HEK293 (cell line): ENCODE measurements at regions not wholly inside any gene's neighbourhood (a gene's known extent, or its start where the extent isn't known, plus 50 kb on each side); places are given as distances from the start of the nearest gene placed in this dataset.

ENCODE experiments used
- BCL11B ChIP-seq: fragments of 450-650 bp; formaldehyde crosslinking; IDR thresholded peaks from 2 replicates; pipeline ENCODE4 v1.5.1; 2016; ENCODE audit warnings: low read depth, missing biosample characterization, missing genetic modification characterization
- KLF9 ChIP-seq: fragments of 450-650 bp; formaldehyde crosslinking; IDR thresholded peaks from 2 replicates; pipeline ENCODE4 v1.5.1; 2016; ENCODE audit warnings: missing biosample characterization, missing genetic modification characterization, low read depth
- YY1 ChIP-seq: fragments of 450-650 bp; formaldehyde crosslinking; IDR thresholded peaks from 2 replicates; pipeline ENCODE4 v1.5.1; 2018; ENCODE audit warnings: missing biosample characterization, missing genetic modification characterization
- ZNF138 ChIP-seq: fragments of 450-650 bp; formaldehyde crosslinking; IDR thresholded peaks from 2 replicates; pipeline ENCODE4 v1.5.1; 2016; ENCODE audit warnings: missing biosample characterization, missing genetic modification characterization, borderline replicate concordance
- ZNF335 ChIP-seq: fragments of 450-650 bp; formaldehyde crosslinking; conservative IDR thresholded peaks from 2 replicates; pipeline ENCODE4 v1.5.1; 2016; ENCODE audit warnings: missing biosample characterization, missing genetic modification characterization
- ZNF837 ChIP-seq: fragments of 450-650 bp; formaldehyde crosslinking; IDR thresholded peaks from 2 replicates; pipeline ENCODE4 v1.5.1; 2016; ENCODE audit warnings: missing biosample characterization, missing genetic modification characterization
- TF ChIP-seq, protein P1 (sequence below): fragments of 450-650 bp; formaldehyde crosslinking; IDR thresholded peaks from 2 replicates; pipeline ENCODE4 v1.5.1; 2016; ENCODE audit warnings: missing biosample characterization, missing genetic modification characterization
- TF ChIP-seq, protein P2 (sequence below): fragments of 450-650 bp; formaldehyde crosslinking; IDR thresholded peaks from 2 replicates; pipeline ENCODE4 v1.5.0; 2017; ENCODE audit warnings: missing biosample characterization, missing genetic modification characterization, borderline replicate concordance
- TF ChIP-seq, protein P3 (sequence below): fragments of 450-650 bp; formaldehyde crosslinking; conservative IDR thresholded peaks from 2 replicates; pipeline ENCODE4 v1.5.1; 2016; ENCODE audit warnings: low read depth, missing biosample characterization, missing genetic modification characterization
- TF ChIP-seq, protein P4 (sequence below): fragments of 450-650 bp; formaldehyde crosslinking; optimal IDR thresholded peaks from 2 replicates; pipeline ENCODE3; 2016; ENCODE audit warnings: missing biosample characterization, mild to moderate bottlenecking, missing genetic modification characterization
- TF ChIP-seq, protein P5 (sequence below): fragments of 450-650 bp; formaldehyde crosslinking; IDR thresholded peaks from 2 replicates; pipeline ENCODE4 v1.5.1; 2017; ENCODE audit warnings: missing biosample characterization, missing genetic modification characterization

DNA sequence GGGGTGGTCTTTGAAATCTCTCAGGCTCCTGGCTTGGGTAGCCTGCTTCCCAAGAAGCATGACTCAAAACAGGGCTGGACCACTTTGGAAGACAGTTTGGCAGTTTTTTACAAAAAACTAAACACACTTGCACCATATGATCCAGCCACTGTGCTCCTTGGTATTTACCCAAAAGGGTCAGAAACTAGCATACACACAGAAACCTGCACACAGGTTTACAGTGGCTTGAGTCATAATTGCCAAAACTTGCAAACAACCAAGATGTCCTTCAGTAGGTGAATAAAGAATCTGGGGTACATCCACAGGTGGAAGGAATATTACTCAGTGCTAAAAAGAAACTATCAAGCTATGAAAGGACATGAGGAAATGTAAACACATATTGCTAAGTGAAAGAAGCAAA lies 323.2 kb upstream of the CDH5 start:
- TF ChIP-seq KLF9 (tag by site-specific recombination): no peak
- no peak for TF ChIP-seq YY1 (tag by site-specific recombination)
- TF ChIP-seq, protein P1, sequence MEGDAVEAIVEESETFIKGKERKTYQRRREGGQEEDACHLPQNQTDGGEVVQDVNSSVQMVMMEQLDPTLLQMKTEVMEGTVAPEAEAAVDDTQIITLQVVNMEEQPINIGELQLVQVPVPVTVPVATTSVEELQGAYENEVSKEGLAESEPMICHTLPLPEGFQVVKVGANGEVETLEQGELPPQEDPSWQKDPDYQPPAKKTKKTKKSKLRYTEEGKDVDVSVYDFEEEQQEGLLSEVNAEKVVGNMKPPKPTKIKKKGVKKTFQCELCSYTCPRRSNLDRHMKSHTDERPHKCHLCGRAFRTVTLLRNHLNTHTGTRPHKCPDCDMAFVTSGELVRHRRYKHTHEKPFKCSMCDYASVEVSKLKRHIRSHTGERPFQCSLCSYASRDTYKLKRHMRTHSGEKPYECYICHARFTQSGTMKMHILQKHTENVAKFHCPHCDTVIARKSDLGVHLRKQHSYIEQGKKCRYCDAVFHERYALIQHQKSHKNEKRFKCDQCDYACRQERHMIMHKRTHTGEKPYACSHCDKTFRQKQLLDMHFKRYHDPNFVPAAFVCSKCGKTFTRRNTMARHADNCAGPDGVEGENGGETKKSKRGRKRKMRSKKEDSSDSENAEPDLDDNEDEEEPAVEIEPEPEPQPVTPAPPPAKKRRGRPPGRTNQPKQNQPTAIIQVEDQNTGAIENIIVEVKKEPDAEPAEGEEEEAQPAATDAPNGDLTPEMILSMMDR (tag by site-specific recombination): no peak
- TF ChIP-seq, protein P2, sequence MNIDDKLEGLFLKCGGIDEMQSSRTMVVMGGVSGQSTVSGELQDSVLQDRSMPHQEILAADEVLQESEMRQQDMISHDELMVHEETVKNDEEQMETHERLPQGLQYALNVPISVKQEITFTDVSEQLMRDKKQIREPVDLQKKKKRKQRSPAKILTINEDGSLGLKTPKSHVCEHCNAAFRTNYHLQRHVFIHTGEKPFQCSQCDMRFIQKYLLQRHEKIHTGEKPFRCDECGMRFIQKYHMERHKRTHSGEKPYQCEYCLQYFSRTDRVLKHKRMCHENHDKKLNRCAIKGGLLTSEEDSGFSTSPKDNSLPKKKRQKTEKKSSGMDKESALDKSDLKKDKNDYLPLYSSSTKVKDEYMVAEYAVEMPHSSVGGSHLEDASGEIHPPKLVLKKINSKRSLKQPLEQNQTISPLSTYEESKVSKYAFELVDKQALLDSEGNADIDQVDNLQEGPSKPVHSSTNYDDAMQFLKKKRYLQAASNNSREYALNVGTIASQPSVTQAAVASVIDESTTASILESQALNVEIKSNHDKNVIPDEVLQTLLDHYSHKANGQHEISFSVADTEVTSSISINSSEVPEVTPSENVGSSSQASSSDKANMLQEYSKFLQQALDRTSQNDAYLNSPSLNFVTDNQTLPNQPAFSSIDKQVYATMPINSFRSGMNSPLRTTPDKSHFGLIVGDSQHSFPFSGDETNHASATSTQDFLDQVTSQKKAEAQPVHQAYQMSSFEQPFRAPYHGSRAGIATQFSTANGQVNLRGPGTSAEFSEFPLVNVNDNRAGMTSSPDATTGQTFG (tag by site-specific recombination): no peak
- TF ChIP-seq ZNF138: no peak
- TF ChIP-seq ZNF837 (tag by site-specific recombination): no peak
- no peak for TF ChIP-seq ZNF335 (tag by site-specific recombination)
- TF ChIP-seq, protein P3, sequence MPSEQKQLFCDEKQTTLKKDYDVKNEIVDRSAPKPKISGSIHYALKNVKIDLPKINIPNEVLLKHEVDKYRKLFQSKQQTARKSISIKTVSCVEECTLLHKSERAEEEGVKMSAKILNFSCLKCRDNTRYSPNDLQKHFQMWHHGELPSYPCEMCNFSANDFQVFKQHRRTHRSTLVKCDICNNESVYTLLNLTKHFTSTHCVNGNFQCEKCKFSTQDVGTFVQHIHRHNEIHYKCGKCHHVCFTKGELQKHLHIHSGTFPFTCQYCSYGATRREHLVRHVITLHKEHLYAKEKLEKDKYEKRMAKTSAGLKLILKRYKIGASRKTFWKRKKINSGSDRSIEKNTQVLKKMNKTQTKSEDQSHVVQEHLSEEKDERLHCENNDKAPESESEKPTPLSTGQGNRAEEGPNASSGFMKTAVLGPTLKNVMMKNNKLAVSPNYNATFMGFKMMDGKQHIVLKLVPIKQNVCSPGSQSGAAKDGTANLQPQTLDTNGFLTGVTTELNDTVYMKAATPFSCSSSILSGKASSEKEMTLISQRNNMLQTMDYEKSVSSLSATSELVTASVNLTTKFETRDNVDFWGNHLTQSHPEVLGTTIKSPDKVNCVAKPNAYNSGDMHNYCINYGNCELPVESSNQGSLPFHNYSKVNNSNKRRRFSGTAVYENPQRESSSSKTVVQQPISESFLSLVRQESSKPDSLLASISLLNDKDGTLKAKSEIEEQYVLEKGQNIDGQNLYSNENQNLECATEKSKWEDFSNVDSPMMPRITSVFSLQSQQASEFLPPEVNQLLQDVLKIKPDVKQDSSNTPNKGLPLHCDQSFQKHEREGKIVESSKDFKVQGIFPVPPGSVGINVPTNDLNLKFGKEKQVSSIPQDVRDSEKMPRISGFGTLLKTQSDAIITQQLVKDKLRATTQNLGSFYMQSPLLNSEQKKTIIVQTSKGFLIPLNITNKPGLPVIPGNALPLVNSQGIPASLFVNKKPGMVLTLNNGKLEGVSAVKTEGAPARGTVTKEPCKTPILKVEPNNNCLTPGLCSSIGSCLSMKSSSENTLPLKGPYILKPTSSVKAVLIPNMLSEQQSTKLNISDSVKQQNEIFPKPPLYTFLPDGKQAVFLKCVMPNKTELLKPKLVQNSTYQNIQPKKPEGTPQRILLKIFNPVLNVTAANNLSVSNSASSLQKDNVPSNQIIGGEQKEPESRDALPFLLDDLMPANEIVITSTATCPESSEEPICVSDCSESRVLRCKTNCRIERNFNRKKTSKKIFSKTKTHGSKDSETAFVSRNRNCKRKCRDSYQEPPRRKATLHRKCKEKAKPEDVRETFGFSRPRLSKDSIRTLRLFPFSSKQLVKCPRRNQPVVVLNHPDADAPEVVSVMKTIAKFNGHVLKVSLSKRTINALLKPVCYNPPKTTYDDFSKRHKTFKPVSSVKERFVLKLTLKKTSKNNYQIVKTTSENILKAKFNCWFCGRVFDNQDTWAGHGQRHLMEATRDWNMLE (tag by site-specific recombination): no peak
- TF ChIP-seq, protein P4, sequence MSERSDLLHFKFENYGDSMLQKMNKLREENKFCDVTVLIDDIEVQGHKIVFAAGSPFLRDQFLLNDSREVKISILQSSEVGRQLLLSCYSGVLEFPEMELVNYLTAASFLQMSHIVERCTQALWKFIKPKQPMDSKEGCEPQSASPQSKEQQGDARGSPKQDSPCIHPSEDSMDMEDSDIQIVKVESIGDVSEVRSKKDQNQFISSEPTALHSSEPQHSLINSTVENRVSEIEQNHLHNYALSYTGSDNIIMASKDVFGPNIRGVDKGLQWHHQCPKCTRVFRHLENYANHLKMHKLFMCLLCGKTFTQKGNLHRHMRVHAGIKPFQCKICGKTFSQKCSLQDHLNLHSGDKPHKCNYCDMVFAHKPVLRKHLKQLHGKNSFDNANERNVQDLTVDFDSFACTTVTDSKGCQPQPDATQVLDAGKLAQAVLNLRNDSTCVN (tag by site-specific recombination): no peak
- TF ChIP-seq, protein P5, sequence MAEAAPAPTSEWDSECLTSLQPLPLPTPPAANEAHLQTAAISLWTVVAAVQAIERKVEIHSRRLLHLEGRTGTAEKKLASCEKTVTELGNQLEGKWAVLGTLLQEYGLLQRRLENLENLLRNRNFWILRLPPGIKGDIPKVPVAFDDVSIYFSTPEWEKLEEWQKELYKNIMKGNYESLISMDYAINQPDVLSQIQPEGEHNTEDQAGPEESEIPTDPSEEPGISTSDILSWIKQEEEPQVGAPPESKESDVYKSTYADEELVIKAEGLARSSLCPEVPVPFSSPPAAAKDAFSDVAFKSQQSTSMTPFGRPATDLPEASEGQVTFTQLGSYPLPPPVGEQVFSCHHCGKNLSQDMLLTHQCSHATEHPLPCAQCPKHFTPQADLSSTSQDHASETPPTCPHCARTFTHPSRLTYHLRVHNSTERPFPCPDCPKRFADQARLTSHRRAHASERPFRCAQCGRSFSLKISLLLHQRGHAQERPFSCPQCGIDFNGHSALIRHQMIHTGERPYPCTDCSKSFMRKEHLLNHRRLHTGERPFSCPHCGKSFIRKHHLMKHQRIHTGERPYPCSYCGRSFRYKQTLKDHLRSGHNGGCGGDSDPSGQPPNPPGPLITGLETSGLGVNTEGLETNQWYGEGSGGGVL: no peak
- no peak for TF ChIP-seq BCL11B (tag by site-specific recombination)
